ENCODE measurements at regions not wholly inside any gene's neighbourhood (a gene's known extent, or its start where the extent isn't known, plus 50 kb on each side); places are given as distances from the start of the nearest gene placed in this dataset.
"Not testable (repeated sequence)": the region's sequence is repeated elsewhere in the genome, so short reads cannot be mapped to it uniquely, and the experiment has no call there.

DNA sequence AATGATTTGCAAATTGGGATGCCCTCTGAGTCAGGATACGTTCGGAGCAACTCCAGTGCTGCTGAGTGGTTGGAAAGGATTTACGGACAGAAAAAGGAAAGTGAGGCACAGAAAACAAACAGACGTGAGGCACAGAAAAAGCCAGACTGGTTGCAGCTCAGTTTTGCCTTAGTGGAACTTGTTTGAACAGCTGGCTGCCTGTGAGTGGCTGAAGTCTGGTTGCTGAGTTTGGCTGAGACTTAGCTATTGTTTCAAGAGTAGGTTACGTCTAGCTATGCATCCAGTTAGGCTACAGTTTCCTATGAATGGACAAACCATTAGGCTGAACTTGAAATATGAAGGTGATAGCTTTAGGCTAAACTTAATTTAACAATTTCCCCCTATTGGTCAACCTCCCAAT, 256.6 kb downstream of the VAPA start:
- no peak for TF ChIP-seq POLR2A (IDR thresholded peaks at IDR 0.05)
- Histone ChIP-seq H3K9me3 (no peaks in the 10 kb centered on the region), H3K4me3 (no peak overlapping the region), H3K36me3 (no peaks in the 10 kb centered on the region), H3K4me1 (no peaks in the 10 kb centered on the region), H3K27ac (no peak overlapping the region), H3K27me3 (no peaks in the 10 kb centered on the region)
- no peak for DNase-seq

DNA sequence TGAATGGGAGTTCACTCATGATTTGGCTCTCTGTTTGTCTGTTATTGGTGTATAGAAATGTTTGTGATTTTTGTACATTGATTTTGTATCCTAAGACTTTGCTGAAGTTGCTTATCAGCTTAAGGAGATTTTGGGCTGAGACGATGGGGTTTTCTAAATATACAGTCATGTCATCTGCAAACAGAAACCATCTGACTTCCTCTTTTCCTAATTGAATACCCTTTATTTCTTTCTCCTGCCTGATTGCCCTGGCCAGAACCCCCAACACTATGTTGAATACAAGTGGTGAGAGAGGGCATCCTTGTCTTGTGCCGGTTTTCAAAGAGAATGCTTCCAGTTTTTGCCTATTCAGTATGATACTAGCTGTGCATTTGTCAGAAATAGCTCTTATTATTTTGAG, 261.5 kb downstream of the VAPA start:
- H3K36me3 ChIP-seq = not testable (repeated sequence)

DNA sequence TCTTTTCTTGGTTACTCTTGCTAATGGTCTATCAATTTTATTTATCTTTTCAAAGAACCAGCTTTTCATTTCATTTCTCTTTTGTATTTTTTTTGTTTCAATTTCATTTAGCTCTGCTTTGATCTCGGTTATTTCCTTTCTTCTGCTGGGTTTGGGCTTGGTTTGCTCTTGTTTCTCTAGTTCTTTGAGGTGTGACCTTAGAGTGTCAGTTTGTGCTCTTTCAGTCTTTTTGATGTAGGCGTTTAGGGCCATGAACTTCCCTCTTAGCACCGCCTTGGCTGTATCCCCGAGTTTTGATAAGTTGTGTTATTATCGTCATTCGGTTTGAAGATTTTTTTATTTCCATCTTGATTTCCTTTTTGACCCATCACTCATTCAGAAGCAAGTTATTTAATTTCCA, 265.5 kb downstream of the VAPA start:
- H3K27ac ChIP-seq, H3K9me3 ChIP-seq, DNase-seq, H3K36me3 ChIP-seq, H3K4me3 ChIP-seq, H3K4me1 ChIP-seq, H3K27me3 ChIP-seq: not testable (repeated sequence)

More for the DNA sequence above, 261.5 kb downstream of the VAPA start:
- H3K27ac ChIP-seq, DNase-seq, H3K27me3 ChIP-seq, H3K4me1 ChIP-seq, H3K4me3 ChIP-seq, H3K9me3 ChIP-seq: not testable (repeated sequence)

DNA sequence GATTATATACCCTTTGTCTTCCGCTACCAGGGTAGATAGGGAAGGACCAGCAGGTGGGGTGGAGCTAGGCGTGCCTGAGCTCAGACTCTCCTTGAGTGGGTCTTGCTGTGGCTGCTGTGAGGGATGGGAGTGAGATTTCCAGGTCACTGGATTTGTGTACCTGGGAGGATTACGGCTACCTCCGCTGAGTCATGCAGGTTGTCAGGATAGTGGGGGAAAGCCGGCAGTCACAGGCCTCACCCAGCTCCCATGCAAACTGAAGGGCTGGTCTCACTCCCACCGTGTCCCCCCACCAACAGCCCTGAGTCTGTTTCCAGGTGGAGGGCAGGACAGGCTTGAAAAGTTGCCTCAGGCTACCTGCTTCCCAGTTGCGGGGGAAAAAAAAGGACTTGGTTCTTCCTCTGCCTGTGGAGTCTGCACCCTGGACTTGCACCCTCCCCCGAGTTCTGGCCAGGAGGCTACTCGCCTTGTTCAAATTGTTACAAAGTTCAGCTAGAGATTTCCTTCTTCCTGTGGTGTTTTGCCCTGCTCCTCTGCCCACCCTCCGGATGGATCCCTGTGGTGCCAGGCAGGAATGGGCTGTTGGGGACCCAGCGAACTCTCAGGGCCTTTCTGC, 268.3 kb downstream of the VAPA start:
- TF ChIP-seq, protein P1, sequence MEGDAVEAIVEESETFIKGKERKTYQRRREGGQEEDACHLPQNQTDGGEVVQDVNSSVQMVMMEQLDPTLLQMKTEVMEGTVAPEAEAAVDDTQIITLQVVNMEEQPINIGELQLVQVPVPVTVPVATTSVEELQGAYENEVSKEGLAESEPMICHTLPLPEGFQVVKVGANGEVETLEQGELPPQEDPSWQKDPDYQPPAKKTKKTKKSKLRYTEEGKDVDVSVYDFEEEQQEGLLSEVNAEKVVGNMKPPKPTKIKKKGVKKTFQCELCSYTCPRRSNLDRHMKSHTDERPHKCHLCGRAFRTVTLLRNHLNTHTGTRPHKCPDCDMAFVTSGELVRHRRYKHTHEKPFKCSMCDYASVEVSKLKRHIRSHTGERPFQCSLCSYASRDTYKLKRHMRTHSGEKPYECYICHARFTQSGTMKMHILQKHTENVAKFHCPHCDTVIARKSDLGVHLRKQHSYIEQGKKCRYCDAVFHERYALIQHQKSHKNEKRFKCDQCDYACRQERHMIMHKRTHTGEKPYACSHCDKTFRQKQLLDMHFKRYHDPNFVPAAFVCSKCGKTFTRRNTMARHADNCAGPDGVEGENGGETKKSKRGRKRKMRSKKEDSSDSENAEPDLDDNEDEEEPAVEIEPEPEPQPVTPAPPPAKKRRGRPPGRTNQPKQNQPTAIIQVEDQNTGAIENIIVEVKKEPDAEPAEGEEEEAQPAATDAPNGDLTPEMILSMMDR (IDR thresholded peaks at IDR 0.05) = no peak
- no peak for TF ChIP-seq POLR2A (IDR thresholded peaks at IDR 0.05)
- DNase-seq = no peak

DNA sequence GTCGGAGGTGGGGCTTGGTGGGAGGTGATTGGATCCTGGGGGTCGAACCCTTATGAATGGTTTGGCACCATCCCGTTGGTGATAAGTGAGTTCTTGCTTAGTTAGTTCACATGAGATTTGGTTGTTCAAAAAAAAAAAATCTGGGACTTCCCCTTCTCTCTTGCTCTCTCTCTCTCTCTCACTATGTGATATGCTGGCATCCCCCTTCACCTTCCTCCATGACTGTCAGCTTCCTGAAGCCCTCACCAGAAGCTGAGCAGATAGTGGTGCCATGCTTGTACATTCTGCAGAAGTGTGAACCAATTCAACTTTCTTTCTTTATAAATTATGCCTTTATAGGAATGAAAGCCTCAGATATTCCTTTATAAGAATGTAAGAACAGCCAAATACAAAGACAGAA, 269.7 kb upstream of the APCDD1 start:
- Histone ChIP-seq H3K4me3 (no peak overlapping the region), H3K27me3 (no peaks in the 10 kb centered on the region), H3K4me1 (no peaks in the 10 kb centered on the region), H3K27ac (no peak overlapping the region), H3K36me3 (no peaks in the 10 kb centered on the region), H3K9me3 (peaks cover 0 to 5% (median 0%) of the 10 kb centered on the region in 4 donors)
- no peak for TF ChIP-seq POLR2A (IDR thresholded peaks at IDR 0.05)
- TF ChIP-seq, protein P1 (IDR thresholded peaks at IDR 0.05) = no peak
- DNase-seq = no peak

More for the DNA sequence above, 268.3 kb downstream of the VAPA start:
- no peaks in the 10 kb centered on the region for H3K27me3 ChIP-seq
- no peaks in the 10 kb centered on the region for H3K4me1 ChIP-seq
- H3K36me3 ChIP-seq = no peaks in the 10 kb centered on the region
- H3K4me3 ChIP-seq = no peak overlapping the region
- H3K9me3 ChIP-seq = peaks cover 0 to 5% (median 0%) of the 10 kb centered on the region in 4 donors
- no peak overlapping the region for H3K27ac ChIP-seq

DNA sequence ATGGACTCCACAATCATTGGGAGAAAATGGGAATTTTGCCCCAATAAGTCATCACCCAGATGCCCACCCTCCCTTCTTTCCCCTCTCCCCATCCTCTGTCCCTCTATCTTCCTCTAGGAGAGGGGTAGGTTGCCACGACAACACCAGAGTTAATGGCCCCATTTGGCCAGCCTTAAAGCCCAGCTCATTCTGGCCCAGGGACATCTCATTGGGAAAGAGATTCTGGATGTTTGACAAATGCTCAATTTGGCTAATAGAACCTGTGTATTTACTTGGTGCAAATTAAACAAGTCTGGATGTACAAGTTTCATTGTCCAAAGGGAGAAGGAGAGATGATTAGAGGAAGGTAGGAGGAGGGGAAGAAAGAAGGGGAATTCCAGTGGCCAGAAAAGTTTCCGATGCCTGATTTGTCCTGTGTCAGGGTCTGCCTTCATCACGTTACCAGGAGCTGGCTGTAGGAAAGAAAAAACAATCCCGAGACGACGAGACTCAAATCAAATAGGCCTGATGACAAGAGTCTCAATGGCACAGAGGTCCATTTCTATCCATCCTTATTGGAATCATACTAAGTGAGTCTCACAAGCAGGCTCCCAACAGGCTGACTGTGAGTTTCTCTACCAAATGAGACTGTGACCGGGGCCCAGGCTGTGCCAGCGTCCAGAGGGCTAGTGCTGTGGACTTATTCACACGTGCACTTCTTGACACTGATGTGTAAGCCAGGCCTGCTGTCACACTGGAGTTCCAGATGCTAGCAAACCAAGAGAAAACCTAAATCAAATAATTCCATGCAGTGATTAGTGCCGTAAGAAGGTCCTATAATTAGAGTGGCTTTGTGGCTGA, 265.2 kb upstream of the APCDD1 start:
- Histone ChIP-seq H3K9me3 (peaks cover 0 to 5% (median 0%) of the 10 kb centered on the region in 4 donors), H3K4me3 (no peak overlapping the region), H3K36me3 (no peaks in the 10 kb centered on the region), H3K4me1 (no peaks in the 10 kb centered on the region), H3K27ac (no peak overlapping the region), H3K27me3 (no peaks in the 10 kb centered on the region)
- TF ChIP-seq, protein P1 (IDR thresholded peaks at IDR 0.05) = no peak
- TF ChIP-seq POLR2A (IDR thresholded peaks at IDR 0.05) = no peak
- no peak for DNase-seq

DNA sequence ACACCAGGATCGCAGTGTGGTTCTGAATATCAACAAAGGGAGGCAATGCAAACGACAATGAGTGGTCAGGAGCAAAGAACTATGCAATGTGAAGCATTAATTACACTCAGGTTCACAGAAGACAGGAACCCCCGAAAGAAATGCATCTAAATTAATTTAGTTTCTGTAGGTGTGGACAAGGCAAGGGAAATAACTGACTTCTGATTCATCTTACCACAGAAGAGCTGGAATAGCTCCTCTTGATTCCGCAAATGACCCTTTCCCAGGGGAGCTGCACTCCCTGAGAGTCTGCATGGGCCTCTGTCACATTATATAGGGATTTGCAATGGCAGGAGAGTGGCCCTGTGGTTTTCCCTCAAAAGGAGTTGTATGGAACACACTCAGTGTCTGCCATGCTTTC, 263.9 kb upstream of the APCDD1 start:
- Histone ChIP-seq H3K27me3 (no peaks in the 10 kb centered on the region), H3K4me1 (no peaks in the 10 kb centered on the region), H3K36me3 (no peaks in the 10 kb centered on the region), H3K9me3 (peaks cover 0 to 5% (median 0%) of the 10 kb centered on the region in 4 donors), H3K27ac (no peak overlapping the region), H3K4me3 (no peak overlapping the region)
- DNase-seq = no peak
- no peak for TF ChIP-seq POLR2A (IDR thresholded peaks at IDR 0.05)
- TF ChIP-seq, protein P1 (IDR thresholded peaks at IDR 0.05) = no peak
